GM21381 (cell line): ENCODE measurements at regions not wholly inside any gene's neighbourhood (a gene's known extent, or its start where the extent isn't known, plus 50 kb on each side); places are given as distances from the start of the nearest gene placed in this dataset.
A peak's percentile ranks its signal among the peaks of the same experiment; 100 is the strongest.

Experiments
- ATAC-seq: cut with Tn5 transposase; IDR thresholded peaks from one replicate; pipeline ENCODE4 v1.9.1; 2021; ENCODE audit warnings: mild to moderate bottlenecking, moderate library complexity; ENCODE audit not compliant: unreplicated experiment

GRCh38 chrX:40485973-40486372 lies 94.8 kb upstream of the ATP6AP2 start:
- no peak for ATAC-seq

- ATAC-seq: no peak
Measured at GRCh38 chrX:40485102-40485826, 95.5 kb upstream of the ATP6AP2 start.

- ATAC-seq: no peak
Measured at GRCh38 chrX:40484408-40485091, 96.2 kb upstream of the ATP6AP2 start.

- no peak for ATAC-seq
Measured at GRCh38 chrX:40483502-40483901, 97.3 kb upstream of the ATP6AP2 start.

- no peak for ATAC-seq
Measured at GRCh38 chrX:40479777-40480318, 100.9 kb upstream of the ATP6AP2 start.

- no peak for ATAC-seq
Measured at GRCh38 chrX:40478474-40479065, 102.2 kb upstream of the ATP6AP2 start.

GRCh38 chrX:40476958-40477357 lies 103.8 kb upstream of the ATP6AP2 start:
- ATAC-seq: no peak

GRCh38 chrX:40474645-40475044 lies 106.1 kb upstream of the ATP6AP2 start:
- no peak for ATAC-seq

- ATAC-seq: no peak
Measured at GRCh38 chrX:40474205-40474626, 106.6 kb upstream of the ATP6AP2 start.

GRCh38 chrX:40473460-40474204 lies 107.1 kb upstream of the ATP6AP2 start:
- ATAC-seq: no peak

GRCh38 chrX:40471965-40472648 lies 108.7 kb upstream of the ATP6AP2 start:
- no peak for ATAC-seq

- no peak for ATAC-seq
Measured at GRCh38 chrX:40470830-40471429, 109.8 kb upstream of the ATP6AP2 start.

- ATAC-seq: no peak
Measured at GRCh38 chrX:40469316-40469715, 111.5 kb upstream of the ATP6AP2 start.

GRCh38 chrX:40468033-40468846 lies 112.5 kb upstream of the ATP6AP2 start:
- peak; percentile 57 for ATAC-seq

- no peak for ATAC-seq
Measured at GRCh38 chrX:40467454-40467853, 113.3 kb upstream of the ATP6AP2 start.

GRCh38 chrX:40465735-40466551 lies 114.8 kb upstream of the ATP6AP2 start:
- no peak for ATAC-seq

GRCh38 chrX:40462795-40463194 lies 118.0 kb upstream of the ATP6AP2 start:
- ATAC-seq: no peak

- no peak for ATAC-seq
Measured at GRCh38 chrX:40460926-40461325, 119.8 kb upstream of the ATP6AP2 start.
